GM21360 (cell line): ENCODE measurements at regions not wholly inside any gene's neighbourhood (a gene's known extent, or its start where the extent isn't known, plus 50 kb on each side); places are given as distances from the start of the nearest gene placed in this dataset.

Experiments
- ATAC-seq: cut with Tn5 transposase; IDR thresholded peaks from one replicate; pipeline ENCODE4 v1.9.1; 2021; ENCODE audit warnings: mild to moderate bottlenecking, moderate library complexity; ENCODE audit not compliant: unreplicated experiment

GRCh38 chr6:19757036-19757435 lies 80.1 kb upstream of the ID4 start:
- ATAC-seq = no peak

DNA sequence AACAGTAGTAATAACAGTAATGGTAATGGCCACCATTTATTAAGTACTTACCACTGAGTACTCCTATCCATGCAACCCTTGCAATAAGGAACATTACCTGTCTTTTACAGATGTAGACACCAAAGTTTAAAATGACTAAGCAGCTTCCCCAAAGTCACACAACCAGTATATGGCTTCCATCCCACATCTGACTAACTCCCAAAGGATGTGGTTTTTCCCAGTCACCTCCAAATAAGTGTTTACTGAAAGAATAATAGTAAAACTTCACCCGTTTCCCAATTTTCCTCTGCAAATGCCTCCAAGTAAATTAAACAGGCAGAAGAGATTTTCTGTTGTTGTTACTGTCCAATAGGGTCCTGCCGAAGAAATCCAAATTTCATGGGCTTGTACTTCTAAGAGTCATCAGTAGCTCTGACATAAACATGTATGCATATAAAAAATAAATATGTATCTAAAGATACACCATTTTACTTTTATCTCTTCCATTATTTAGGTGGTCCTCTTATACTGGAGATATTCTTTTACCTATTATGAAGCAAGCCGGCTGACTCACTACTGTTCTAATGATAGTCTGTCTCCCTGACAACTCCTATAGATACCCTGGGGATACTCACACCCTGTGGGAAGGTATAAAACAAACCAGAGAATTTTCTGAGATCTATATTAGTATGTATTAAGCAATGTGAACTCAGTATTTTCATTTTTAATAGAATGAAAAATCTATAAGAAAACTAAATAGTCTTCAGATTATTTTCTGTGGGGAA lies 77.9 kb upstream of the ID4 start:
- no peak for ATAC-seq

DNA sequence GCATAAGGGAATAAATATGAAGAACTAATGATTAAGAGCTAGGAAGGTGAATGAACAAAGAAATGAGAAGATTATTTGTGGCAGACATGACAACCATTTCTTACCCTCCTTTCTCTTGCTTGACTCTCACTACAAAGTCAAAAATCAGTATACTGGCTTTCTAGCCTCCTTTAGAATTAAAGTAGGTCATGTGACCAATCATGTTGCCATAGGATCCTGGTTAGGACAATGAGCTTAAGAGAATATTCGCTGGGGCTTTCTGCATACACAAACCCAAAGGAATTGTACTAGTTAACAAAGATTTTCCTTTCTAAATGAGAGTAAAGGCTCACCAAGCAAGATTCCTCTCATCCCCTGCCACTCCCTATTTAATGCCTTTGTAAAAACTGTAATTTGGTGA lies 76.0 kb upstream of the ID4 start:
- ATAC-seq = no peak

GRCh38 chr6:19771753-19772336 lies 65.3 kb upstream of the ID4 start:
- ATAC-seq = no peak

- no peak for ATAC-seq
Observed at GRCh38 chr6:19772891-19773290, 64.3 kb upstream of the ID4 start.

DNA sequence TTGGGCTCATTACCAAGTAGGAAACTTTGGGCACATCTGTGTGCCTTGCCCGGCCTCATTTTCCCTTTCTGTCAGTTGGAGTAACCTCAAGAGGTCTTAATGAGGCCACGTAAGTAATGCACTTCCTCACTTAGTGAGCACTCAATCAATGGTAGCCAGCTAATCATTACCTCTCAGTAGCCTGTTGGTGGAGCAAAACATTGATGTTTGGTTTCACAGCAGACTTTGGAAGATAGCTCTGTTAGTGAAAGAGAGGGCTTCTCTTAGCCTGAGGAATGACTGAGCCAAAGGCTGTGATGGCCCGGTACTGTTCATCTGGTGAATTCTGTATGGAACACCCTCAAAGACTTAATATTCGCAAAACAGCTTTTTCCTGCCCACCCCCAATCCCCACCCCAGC lies 55.9 kb upstream of the ID4 start:
- ATAC-seq = no peak

GRCh38 chr6:19782588-19782987 lies 54.6 kb upstream of the ID4 start:
- no peak for ATAC-seq
